Stomach (tissue), 4 donors: ENCODE measurements at regions not wholly inside any gene's neighbourhood (a gene's known extent, or its start where the extent isn't known, plus 50 kb on each side); places are given as distances from the start of the nearest gene placed in this dataset.

ENCODE experiments used
- CTCF ChIP-seq, 7 experiments: fragments of 450-650 bp in 4 of 7; fragments of 200-600 bp in 3 of 7; sonication (generic) in 3 of 7; IDR thresholded peaks; one replicate each; pipeline ENCODE4 v1.5.1; 2016 to 2019; ENCODE audit warnings: antibody characterized with exemption in 7 of 7, control low read depth in 2 of 7, mild to moderate bottlenecking in 1 of 7
- POLR2A ChIP-seq, 4 donors: fragments of 450-650 bp; IDR thresholded peaks; one replicate each; pipeline ENCODE4 v1.6.1; 2016; ENCODE audit warnings: antibody characterized with exemption in 4 of 4, control low read depth in 2 of 4, mild to moderate bottlenecking in 1 of 4, moderate library complexity in 1 of 4

- TF ChIP-seq CTCF (IDR thresholded peaks at IDR 0.05) (no peak), POLR2A (IDR thresholded peaks at IDR 0.05) (no peak)
Observed at GRCh38 chr1:195462646-195463045, 1145.6 kb downstream of the KCNT2 start.
